Neural progenitor cell (in vitro differentiated cells): ENCODE measurements at regions not wholly inside any gene's neighbourhood (a gene's known extent, or its start where the extent isn't known, plus 50 kb on each side); places are given as distances from the start of the nearest gene placed in this dataset.

ENCODE experiments used
- DNase-seq: peaks from one replicate; pipeline ENCODE4 v3.0.0-alpha.2; 2016; ENCODE audit warnings: low spot score
- H2AFZ ChIP-seq: fragments of 200-600 bp; sonication (generic); replicated peaks from 2 replicates; pipeline ENCODE4 v1.6.1; 2016; ENCODE audit warnings: antibody characterized with exemption
- H3F3A ChIP-seq: fragments of 200-600 bp; sonication (generic); 2 replicates; pipeline ENCODE4 v1.6.1; 2016; ENCODE audit warnings: antibody characterized with exemption, low read depth
- H3K27ac ChIP-seq: fragments of 200-600 bp; sonication (generic); 2 replicates; pipeline ENCODE4 v1.5.1; 2016; ENCODE audit warnings: mild to moderate bottlenecking
- H3K27me3 ChIP-seq: fragments of 200-600 bp; sonication (generic); 2 replicates; pipeline ENCODE4 v1.6.1; 2016; ENCODE audit warnings: mild to moderate bottlenecking, moderate library complexity
- H3K36me3 ChIP-seq: fragments of 200-600 bp; sonication (generic); 2 replicates; pipeline ENCODE4 v1.5.1; 2016
- H3K4me1 ChIP-seq: fragments of 200-600 bp; sonication (generic); 2 replicates; pipeline ENCODE4 v1.6.1; 2016; ENCODE audit warnings: mixed run types
- H3K4me2 ChIP-seq: fragments of 200-600 bp; sonication (generic); 2 replicates; pipeline ENCODE4 v1.6.1; 2016
- H3K4me3 ChIP-seq: fragments of 200-600 bp; sonication (generic); 2 replicates; pipeline ENCODE4 v1.5.1; 2016
- H3K79me2 ChIP-seq: fragments of 200-600 bp; sonication (generic); 2 replicates; pipeline ENCODE4 v1.6.1; 2016; ENCODE audit warnings: low read depth
- H3K9ac ChIP-seq: fragments of 200-600 bp; sonication (generic); 2 replicates; pipeline ENCODE4 v1.6.1; 2016
- H3K9me3 ChIP-seq: fragments of 200-600 bp; sonication (generic); 2 replicates; pipeline ENCODE4 v1.5.1; 2016; ENCODE audit warnings: low read depth
- H4K20me1 ChIP-seq: fragments of 200-600 bp; sonication (generic); 2 replicates; pipeline ENCODE4 v1.6.1; 2016; ENCODE audit warnings: low read depth
- H3K27ac Mint-ChIP-seq: 3 replicates; pipeline ENCODE4 v1.8.0; 2021; ENCODE audit warnings: mixed read lengths
- H3K27me3 Mint-ChIP-seq: 2 replicates; pipeline ENCODE4 v1.8.0; 2022; ENCODE audit warnings: low read depth, mild to moderate bottlenecking, inconsistent platforms, moderate library complexity, mixed read lengths; ENCODE audit not compliant: insufficient read depth
- H3K36me3 Mint-ChIP-seq: 3 replicates; pipeline ENCODE4 v1.8.0; 2021; ENCODE audit warnings: mixed read lengths
- H3K4me1 Mint-ChIP-seq: 3 replicates; pipeline ENCODE4 v1.8.0; 2021; ENCODE audit warnings: mixed read lengths
- H3K4me3 Mint-ChIP-seq: 3 replicates; pipeline ENCODE4 v1.8.0; 2021; ENCODE audit warnings: mild to moderate bottlenecking, moderate library complexity, mixed read lengths
- H3K9me3 Mint-ChIP-seq: 3 replicates; pipeline ENCODE4 v1.8.0; 2020; ENCODE audit warnings: mixed read lengths
- EZH2 ChIP-seq: fragments of 200-600 bp; sonication (generic); IDR thresholded peaks from 2 replicates; pipeline ENCODE4 v1.6.1; 2017; ENCODE audit warnings: antibody characterized with exemption, mild to moderate bottlenecking, moderate library complexity
- EZH2phosphoT487 ChIP-seq: fragments of 200-600 bp; sonication (generic); IDR thresholded peaks from 2 replicates; pipeline ENCODE4 v1.6.1; 2017; ENCODE audit warnings: antibody characterized with exemption
- TF ChIP-seq, protein P1 (sequence below): fragments of 200-600 bp; sonication (generic); IDR thresholded peaks from 2 replicates; pipeline ENCODE4 v1.5.1; 2017; ENCODE audit warnings: antibody characterized with exemption, mild to moderate bottlenecking

- H3K4me3 Mint-ChIP-seq: no peak overlapping the region
- no peak overlapping the region for H2AFZ ChIP-seq
Measured at GRCh38 chr5:25005431-25005830, 360.7 kb upstream of the CDH10 start.

GRCh38 chr5:25002371-25002770 is 357.6 kb upstream of the CDH10 start:
- H3K4me3 Mint-ChIP-seq: no peak overlapping the region
- H3K36me3 ChIP-seq: no peaks in the 10 kb centered on the region
- no peak overlapping the region for H3K4me2 ChIP-seq

More at GRCh38 chr5:25005431-25005830, 360.7 kb upstream of the CDH10 start:
- no peaks in the 10 kb centered on the region for H4K20me1 ChIP-seq
- Mint-ChIP-seq H3K27me3 (peaks cover 3% of the 10 kb centered on the region), H3K27ac (no peak overlapping the region), H3K4me1 (no peaks in the 10 kb centered on the region), H3K36me3 (no peaks in the 10 kb centered on the region), H3K9me3 (no peaks in the 10 kb centered on the region)
- H3K79me2 ChIP-seq: no peaks in the 10 kb centered on the region
- H3K9me3 ChIP-seq: no peaks in the 10 kb centered on the region
- TF ChIP-seq, protein P1, sequence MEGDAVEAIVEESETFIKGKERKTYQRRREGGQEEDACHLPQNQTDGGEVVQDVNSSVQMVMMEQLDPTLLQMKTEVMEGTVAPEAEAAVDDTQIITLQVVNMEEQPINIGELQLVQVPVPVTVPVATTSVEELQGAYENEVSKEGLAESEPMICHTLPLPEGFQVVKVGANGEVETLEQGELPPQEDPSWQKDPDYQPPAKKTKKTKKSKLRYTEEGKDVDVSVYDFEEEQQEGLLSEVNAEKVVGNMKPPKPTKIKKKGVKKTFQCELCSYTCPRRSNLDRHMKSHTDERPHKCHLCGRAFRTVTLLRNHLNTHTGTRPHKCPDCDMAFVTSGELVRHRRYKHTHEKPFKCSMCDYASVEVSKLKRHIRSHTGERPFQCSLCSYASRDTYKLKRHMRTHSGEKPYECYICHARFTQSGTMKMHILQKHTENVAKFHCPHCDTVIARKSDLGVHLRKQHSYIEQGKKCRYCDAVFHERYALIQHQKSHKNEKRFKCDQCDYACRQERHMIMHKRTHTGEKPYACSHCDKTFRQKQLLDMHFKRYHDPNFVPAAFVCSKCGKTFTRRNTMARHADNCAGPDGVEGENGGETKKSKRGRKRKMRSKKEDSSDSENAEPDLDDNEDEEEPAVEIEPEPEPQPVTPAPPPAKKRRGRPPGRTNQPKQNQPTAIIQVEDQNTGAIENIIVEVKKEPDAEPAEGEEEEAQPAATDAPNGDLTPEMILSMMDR: no peak
- no peak for TF ChIP-seq EZH2
- no peak for TF ChIP-seq EZH2phosphoT487
- H3F3A ChIP-seq: no peaks in the 10 kb centered on the region
- no peaks in the 10 kb centered on the region for H3K36me3 ChIP-seq
- H3K9ac ChIP-seq: no peak overlapping the region
- H3K4me1 ChIP-seq: no peaks in the 10 kb centered on the region
- no peak for DNase-seq
- H3K4me3 ChIP-seq: no peak overlapping the region
- H3K27me3 ChIP-seq: no peaks in the 10 kb centered on the region
- no peak overlapping the region for H3K4me2 ChIP-seq
- H3K27ac ChIP-seq: no peak overlapping the region

GRCh38 chr5:24999732-25000131 is 355.0 kb upstream of the CDH10 start:
- Histone ChIP-seq H3K4me3 (no peak overlapping the region), H3K4me2 (no peak overlapping the region), H3K9me3 (peaks cover 3% of the 10 kb centered on the region), H2AFZ (no peak overlapping the region), H3K79me2 (no peaks in the 10 kb centered on the region), H3K36me3 (no peaks in the 10 kb centered on the region), H3K27ac (no peak overlapping the region), H3K27me3 (no peaks in the 10 kb centered on the region), H4K20me1 (no peaks in the 10 kb centered on the region), H3F3A (no peaks in the 10 kb centered on the region), H3K9ac (no peak overlapping the region), H3K4me1 (no peaks in the 10 kb centered on the region)
- Mint-ChIP-seq H3K9me3 (no peaks in the 10 kb centered on the region), H3K27me3 (peaks cover 5% of the 10 kb centered on the region), H3K4me1 (no peaks in the 10 kb centered on the region), H3K36me3 (no peaks in the 10 kb centered on the region), H3K4me3 (no peak overlapping the region), H3K27ac (no peak overlapping the region)
- no peak for DNase-seq
- TF ChIP-seq EZH2phosphoT487: no peak
- no peak for TF ChIP-seq EZH2
- TF ChIP-seq, protein P1: no peak

More at GRCh38 chr5:25002371-25002770, 357.6 kb upstream of the CDH10 start:
- Histone ChIP-seq H3K27ac (no peak overlapping the region), H3K4me1 (no peaks in the 10 kb centered on the region), H4K20me1 (no peaks in the 10 kb centered on the region), H2AFZ (no peak overlapping the region), H3K4me3 (no peak overlapping the region), H3F3A (no peaks in the 10 kb centered on the region), H3K9ac (no peak overlapping the region), H3K9me3 (no peaks in the 10 kb centered on the region), H3K79me2 (no peaks in the 10 kb centered on the region), H3K27me3 (no peaks in the 10 kb centered on the region)
- no peak for TF ChIP-seq EZH2phosphoT487
- TF ChIP-seq EZH2: no peak
- TF ChIP-seq, protein P1: no peak
- no peaks in the 10 kb centered on the region for H3K4me1 Mint-ChIP-seq
- no peaks in the 10 kb centered on the region for H3K36me3 Mint-ChIP-seq
- peaks cover 3% of the 10 kb centered on the region for H3K27me3 Mint-ChIP-seq
- no peaks in the 10 kb centered on the region for H3K9me3 Mint-ChIP-seq
- no peak overlapping the region for H3K27ac Mint-ChIP-seq
- no peak for DNase-seq

- no peak overlapping the region for H3K4me2 ChIP-seq
- Mint-ChIP-seq H3K4me3 (no peak overlapping the region), H3K27me3 (peaks cover 5% of the 10 kb centered on the region), H3K9me3 (no peaks in the 10 kb centered on the region), H3K36me3 (no peaks in the 10 kb centered on the region), H3K4me1 (no peaks in the 10 kb centered on the region), H3K27ac (no peak overlapping the region)
- DNase-seq: no peak
- no peaks in the 10 kb centered on the region for H3K79me2 ChIP-seq
- peaks cover 3% of the 10 kb centered on the region for H3K9me3 ChIP-seq
- H3K27ac ChIP-seq: no peak overlapping the region
- TF ChIP-seq EZH2: no peak
- no peak for TF ChIP-seq EZH2phosphoT487
- TF ChIP-seq, protein P1: no peak
- H4K20me1 ChIP-seq: no peaks in the 10 kb centered on the region
- no peaks in the 10 kb centered on the region for H3K4me1 ChIP-seq
- H3K4me3 ChIP-seq: no peak overlapping the region
- H2AFZ ChIP-seq: no peak overlapping the region
- H3F3A ChIP-seq: no peaks in the 10 kb centered on the region
- no peak overlapping the region for H3K9ac ChIP-seq
- H3K27me3 ChIP-seq: no peaks in the 10 kb centered on the region
- H3K36me3 ChIP-seq: no peaks in the 10 kb centered on the region
Measured at GRCh38 chr5:24998641-24999040, 353.9 kb upstream of the CDH10 start.
